DOHH2 (cell line): ENCODE measurements at regions not wholly inside any gene's neighbourhood (a gene's known extent, or its start where the extent isn't known, plus 50 kb on each side); places are given as distances from the start of the nearest gene placed in this dataset.

ENCODE experiments used
- H3F3A ChIP-seq: fragments of 200-600 bp; sonication (generic), shearing (Covaris generic); 2 replicates; pipeline ENCODE4 v1.6.0; 2016; ENCODE audit warnings: antibody characterized with exemption, mild to moderate bottlenecking; ENCODE audit not compliant: control insufficient read depth, insufficient read depth
- H3K27ac ChIP-seq: fragments of 200-600 bp; sonication (generic); 2 replicates; pipeline ENCODE4 v1.5.1; 2014; ENCODE audit warnings: low read depth, mild to moderate bottlenecking, low read length, moderate library complexity
- H3K27me3 ChIP-seq: fragments of 200-600 bp; sonication (generic); 2 replicates; pipeline ENCODE4 v1.6.1; 2014; ENCODE audit warnings: mild to moderate bottlenecking, low read length, mixed read lengths; ENCODE audit not compliant: control insufficient read depth
- H3K36me3 ChIP-seq: fragments of 200-600 bp; sonication (generic); 2 replicates; pipeline ENCODE4 v1.6.1; 2014; ENCODE audit warnings: mild to moderate bottlenecking, low read length, moderate library complexity, mixed read lengths; ENCODE audit not compliant: control insufficient read depth
- H3K4me1 ChIP-seq: fragments of 200-600 bp; sonication (generic); 2 replicates; pipeline ENCODE4 v1.6.1; 2014; ENCODE audit warnings: mild to moderate bottlenecking, low read length, mixed read lengths; ENCODE audit not compliant: control insufficient read depth
- H3K4me2 ChIP-seq: fragments of 200-600 bp; sonication (generic); 2 replicates; pipeline ENCODE4 v1.6.0; 2014; ENCODE audit warnings: mild to moderate bottlenecking, low read length, moderate library complexity
- H3K4me3 ChIP-seq: fragments of 200-600 bp; sonication (generic); 2 replicates; pipeline ENCODE4 v1.5.1; 2014; ENCODE audit warnings: mild to moderate bottlenecking, low read length, mixed read lengths
- H3K79me2 ChIP-seq: fragments of 200-600 bp; sonication (generic); 2 replicates; pipeline ENCODE4 v1.6.1; 2014; ENCODE audit warnings: mild to moderate bottlenecking, low read length, mixed read lengths; ENCODE audit not compliant: control insufficient read depth
- H3K9me2 ChIP-seq: fragments of 200-600 bp; sonication (generic); replicated peaks from 2 replicates; pipeline ENCODE4 v1.6.1; 2014; ENCODE audit warnings: mild to moderate bottlenecking, low read length, mixed read lengths; ENCODE audit not compliant: control insufficient read depth
- H3K9me3 ChIP-seq: fragments of 200-600 bp; sonication (generic); 2 replicates; pipeline ENCODE4 v1.6.1; 2014; ENCODE audit warnings: antibody characterized with exemption, low read length, mixed read lengths; ENCODE audit not compliant: control insufficient read depth, insufficient read depth
- H4K20me1 ChIP-seq: fragments of 200-600 bp; sonication (generic); 2 replicates; pipeline ENCODE4 v1.6.0; 2014; ENCODE audit warnings: low read depth, mild to moderate bottlenecking, antibody characterized with exemption, low read length, moderate library complexity; ENCODE audit not compliant: control insufficient read depth, insufficient read depth
- EZH2phosphoT487 ChIP-seq: fragments of 200-600 bp; sonication (generic); IDR thresholded peaks from 2 replicates; pipeline ENCODE4 v1.6.1; 2017; ENCODE audit warnings: borderline replicate concordance, mild to moderate bottlenecking, antibody characterized with exemption, low read length, moderate library complexity, mixed read lengths
- TF ChIP-seq, protein P1 (sequence below): fragments of 200-600 bp; sonication (generic); IDR thresholded peaks from one replicate; pipeline ENCODE4 v1.5.1; 2014; ENCODE audit warnings: antibody characterized with exemption, mild to moderate bottlenecking, low read depth, low read length; ENCODE audit not compliant: poor library complexity, severe bottlenecking

DNA sequence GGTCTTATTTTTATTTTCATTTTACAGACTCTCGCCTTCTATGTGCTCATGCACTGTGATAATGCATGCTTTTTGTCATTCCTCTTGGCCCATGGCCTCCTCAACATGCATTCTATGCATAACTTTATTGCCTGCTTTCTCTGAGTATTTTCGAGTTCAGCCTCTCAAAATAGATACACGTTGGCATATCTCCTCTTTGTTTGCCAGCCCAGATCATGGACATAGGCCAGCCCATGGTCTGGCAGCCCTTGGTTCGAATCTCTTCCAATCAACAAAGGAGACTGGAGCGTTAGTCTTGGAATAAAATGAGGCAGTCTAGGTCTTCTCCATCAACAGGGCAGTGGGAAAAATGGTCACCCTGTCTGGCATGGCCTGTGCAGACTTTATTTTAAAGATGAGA is 279.5 kb upstream of the ADAMTS16 start:
- Histone ChIP-seq H3K4me1 (no peaks in the 10 kb centered on the region), H3K79me2 (no peaks in the 10 kb centered on the region), H3F3A (no peaks in the 10 kb centered on the region), H3K27ac (no peak overlapping the region), H3K9me2 (no peaks in the 10 kb centered on the region), H3K9me3 (no peaks in the 10 kb centered on the region), H3K27me3 (no peaks in the 10 kb centered on the region), H3K36me3 (no peaks in the 10 kb centered on the region), H4K20me1 (no peaks in the 10 kb centered on the region), H3K4me2 (no peak overlapping the region), H3K4me3 (no peak overlapping the region)
- TF ChIP-seq EZH2phosphoT487, result no peak
- TF ChIP-seq, protein P1, sequence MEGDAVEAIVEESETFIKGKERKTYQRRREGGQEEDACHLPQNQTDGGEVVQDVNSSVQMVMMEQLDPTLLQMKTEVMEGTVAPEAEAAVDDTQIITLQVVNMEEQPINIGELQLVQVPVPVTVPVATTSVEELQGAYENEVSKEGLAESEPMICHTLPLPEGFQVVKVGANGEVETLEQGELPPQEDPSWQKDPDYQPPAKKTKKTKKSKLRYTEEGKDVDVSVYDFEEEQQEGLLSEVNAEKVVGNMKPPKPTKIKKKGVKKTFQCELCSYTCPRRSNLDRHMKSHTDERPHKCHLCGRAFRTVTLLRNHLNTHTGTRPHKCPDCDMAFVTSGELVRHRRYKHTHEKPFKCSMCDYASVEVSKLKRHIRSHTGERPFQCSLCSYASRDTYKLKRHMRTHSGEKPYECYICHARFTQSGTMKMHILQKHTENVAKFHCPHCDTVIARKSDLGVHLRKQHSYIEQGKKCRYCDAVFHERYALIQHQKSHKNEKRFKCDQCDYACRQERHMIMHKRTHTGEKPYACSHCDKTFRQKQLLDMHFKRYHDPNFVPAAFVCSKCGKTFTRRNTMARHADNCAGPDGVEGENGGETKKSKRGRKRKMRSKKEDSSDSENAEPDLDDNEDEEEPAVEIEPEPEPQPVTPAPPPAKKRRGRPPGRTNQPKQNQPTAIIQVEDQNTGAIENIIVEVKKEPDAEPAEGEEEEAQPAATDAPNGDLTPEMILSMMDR, result no peak

GRCh38 chr5:4862500-4862899 is 277.6 kb upstream of the ADAMTS16 start:
- Histone ChIP-seq H4K20me1 (no peaks in the 10 kb centered on the region), H3K9me2 (no peaks in the 10 kb centered on the region), H3K4me1 (no peaks in the 10 kb centered on the region), H3F3A (no peaks in the 10 kb centered on the region), H3K27me3 (no peaks in the 10 kb centered on the region), H3K4me2 (no peak overlapping the region), H3K79me2 (no peaks in the 10 kb centered on the region), H3K9me3 (peaks cover 6% of the 10 kb centered on the region; the same call in 1 of the 2 replicates), H3K4me3 (no peak overlapping the region), H3K27ac (no peak overlapping the region), H3K36me3 (no peaks in the 10 kb centered on the region)
- no peak for TF ChIP-seq EZH2phosphoT487
- TF ChIP-seq, protein P1, result peak; percentile 58

GRCh38 chr5:4866131-4866659 is 273.9 kb upstream of the ADAMTS16 start:
- H3K27me3 ChIP-seq, result no peaks in the 10 kb centered on the region
- H3K4me2 ChIP-seq, result no peak overlapping the region
- no peaks in the 10 kb centered on the region for H3K4me1 ChIP-seq
- no peaks in the 10 kb centered on the region for H4K20me1 ChIP-seq
- no peaks in the 10 kb centered on the region for H3K9me2 ChIP-seq
- H3K9me3 ChIP-seq, result peaks cover 6% of the 10 kb centered on the region; the same call in 1 of the 2 replicates
- H3F3A ChIP-seq, result no peaks in the 10 kb centered on the region
- H3K36me3 ChIP-seq, result no peaks in the 10 kb centered on the region
- H3K79me2 ChIP-seq, result no peaks in the 10 kb centered on the region
- H3K27ac ChIP-seq, result no peak overlapping the region
- TF ChIP-seq, protein P1, result no peak
- no peak for TF ChIP-seq EZH2phosphoT487
- H3K4me3 ChIP-seq, result no peak overlapping the region
